NAMALWA (cell line): ENCODE measurements at regions not wholly inside any gene's neighbourhood (a gene's known extent, or its start where the extent isn't known, plus 50 kb on each side); places are given as distances from the start of the nearest gene placed in this dataset.

Source experiments
- DNase-seq: peaks from one replicate; pipeline ENCODE4 v3.0.0-alpha.2; 2015; ENCODE audit warnings: low spot score

DNA sequence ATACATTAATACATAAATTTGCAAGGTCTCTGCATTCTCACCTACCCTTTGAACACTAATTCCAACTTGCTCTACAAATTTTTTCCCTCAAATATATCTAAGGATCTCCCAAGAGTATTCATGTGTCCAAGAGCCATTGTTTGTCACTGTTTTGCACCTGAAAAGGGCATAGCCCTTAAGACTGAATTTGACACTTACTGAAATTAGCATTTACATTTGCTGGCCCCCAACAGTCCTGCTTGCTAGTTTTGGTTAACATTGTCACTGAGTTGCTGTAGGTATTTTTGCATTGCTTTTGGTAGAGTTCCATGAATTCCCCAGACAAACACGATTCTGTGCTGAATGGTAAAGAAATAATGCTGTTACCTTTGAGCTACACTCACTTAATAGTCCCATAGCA is 57.3 kb downstream of the KCNA4 start:
- DNase-seq, result no peak

- no peak for DNase-seq
Observed at GRCh38 chr11:29957431-29957830, 59.4 kb downstream of the KCNA4 start.

DNA sequence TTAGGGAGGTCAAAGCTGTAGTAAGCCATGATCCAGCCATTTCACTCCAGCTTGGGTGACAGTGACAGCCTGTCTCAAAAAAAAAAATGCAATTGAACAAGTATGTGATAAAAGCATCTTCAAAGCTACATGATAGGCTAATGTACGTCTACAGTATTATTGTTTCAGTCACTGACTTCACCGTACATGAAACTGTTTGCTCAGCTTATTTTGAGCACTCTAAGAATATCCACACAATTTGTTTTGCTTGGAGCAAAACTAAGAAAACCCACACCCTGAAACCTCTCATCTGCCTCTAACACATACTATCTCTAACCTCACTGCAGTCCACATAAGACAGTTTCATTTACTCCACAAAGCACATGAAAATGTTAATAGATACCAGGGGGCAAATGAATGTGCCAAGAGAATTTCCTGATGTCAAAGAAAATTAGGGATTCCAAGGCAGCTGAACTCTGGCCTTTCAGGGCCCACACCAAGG is 60.7 kb downstream of the KCNA4 start:
- no peak for DNase-seq

DNA sequence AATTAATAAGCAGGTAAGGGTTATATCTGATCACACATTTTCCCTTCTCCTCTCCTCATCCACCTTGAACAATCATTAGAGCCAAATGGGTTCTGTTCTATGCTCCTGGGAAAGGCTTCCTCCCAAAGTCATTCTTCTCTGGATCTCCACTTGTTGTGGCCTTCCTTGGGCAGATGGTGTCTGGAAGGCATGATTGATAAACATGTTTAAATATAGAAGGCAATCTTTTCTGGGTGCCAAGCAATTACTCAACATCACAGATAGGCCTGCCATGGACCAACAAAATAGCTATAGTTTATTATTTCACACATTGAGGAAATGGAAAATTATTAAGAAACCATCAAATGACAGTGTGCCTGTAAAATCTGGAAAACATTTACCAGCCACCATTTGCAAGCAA is 73.5 kb downstream of the KCNA4 start:
- DNase-seq, result no peak

- no peak for DNase-seq
Observed at GRCh38 chr11:29937526-29937925, 79.3 kb downstream of the KCNA4 start.

GRCh38 chr11:29934115-29934638 is 82.7 kb downstream of the KCNA4 start:
- DNase-seq, result no peak

- DNase-seq, result no peak
Observed at GRCh38 chr11:29916040-29916439, 100.8 kb downstream of the KCNA4 start.

DNA sequence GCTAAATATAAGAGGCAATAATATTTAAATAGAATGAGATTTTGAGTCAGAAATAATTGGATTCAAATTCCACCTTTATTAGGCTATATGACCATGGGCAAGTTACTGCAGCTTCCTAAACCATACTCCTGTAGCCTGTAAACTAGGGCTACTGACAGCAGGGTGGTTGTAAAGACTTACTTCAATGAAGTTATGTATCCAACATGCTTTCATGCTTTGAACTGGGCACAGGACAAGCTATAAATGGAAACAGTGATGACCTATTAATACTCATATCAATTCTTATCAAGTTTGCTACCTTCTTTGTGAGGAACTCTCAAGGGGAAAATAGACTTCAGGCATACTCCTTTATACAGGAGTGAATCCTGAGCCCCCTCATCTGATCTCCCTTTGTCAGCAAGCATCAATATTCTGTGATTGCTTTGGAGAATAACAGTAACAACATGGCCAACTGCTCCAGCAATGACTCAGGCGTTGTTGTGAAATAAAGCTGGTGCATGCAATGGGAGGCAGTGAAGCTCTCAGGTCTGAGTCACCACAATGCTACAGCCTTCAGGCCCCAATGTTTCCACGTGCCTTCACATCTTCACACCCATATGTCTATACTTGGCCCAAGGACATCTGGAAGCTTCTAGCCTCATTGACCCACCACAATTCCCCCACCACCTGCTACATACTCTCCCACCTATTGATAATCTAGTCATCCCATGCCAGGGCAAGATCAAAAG is 102.5 kb downstream of the KCNA4 start:
- DNase-seq, result no peak

DNA sequence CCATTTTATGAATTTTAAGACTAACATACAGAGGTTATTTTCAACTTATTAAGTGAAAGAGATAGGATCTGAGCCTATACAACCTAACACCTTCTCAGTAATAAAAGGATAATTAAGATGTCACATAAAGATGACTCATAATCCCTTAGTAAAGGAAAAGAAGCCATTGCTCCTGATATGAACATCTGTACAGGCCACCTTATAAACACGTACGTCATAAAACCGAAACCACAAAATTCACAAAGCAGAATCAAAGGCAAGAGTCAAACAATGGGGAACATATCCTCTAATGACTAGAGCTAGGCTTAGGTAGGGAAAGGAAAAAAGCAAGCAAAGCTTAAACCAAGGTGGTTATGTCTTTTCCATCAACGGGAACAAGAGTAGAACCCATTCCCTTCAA is 103.5 kb downstream of the KCNA4 start:
- DNase-seq, result no peak

GRCh38 chr11:29900382-29900781 is 116.4 kb downstream of the KCNA4 start:
- no peak for DNase-seq

DNA sequence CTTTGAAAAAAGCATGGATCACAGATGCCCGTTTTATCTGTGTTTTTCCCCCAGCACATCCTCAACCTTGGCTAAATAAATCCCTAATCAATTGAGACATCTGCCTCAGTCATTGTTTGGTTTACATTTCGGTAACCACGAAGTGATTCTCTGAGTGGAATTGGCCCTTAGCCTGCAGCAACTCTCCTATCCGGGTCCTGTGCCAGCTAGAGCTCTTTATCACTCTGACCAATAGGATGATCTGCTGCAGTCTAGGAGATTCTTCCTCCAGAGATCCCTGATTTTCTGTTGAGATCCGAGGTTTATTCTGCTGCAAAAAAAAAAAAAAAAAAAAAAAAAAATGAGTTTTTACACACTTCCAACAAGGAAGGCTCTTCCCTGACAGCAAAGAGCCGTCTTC is 137.3 kb downstream of the KCNA4 start:
- no peak for DNase-seq

GRCh38 chr11:29876192-29876591 is 140.6 kb downstream of the KCNA4 start:
- DNase-seq, result no peak

DNA sequence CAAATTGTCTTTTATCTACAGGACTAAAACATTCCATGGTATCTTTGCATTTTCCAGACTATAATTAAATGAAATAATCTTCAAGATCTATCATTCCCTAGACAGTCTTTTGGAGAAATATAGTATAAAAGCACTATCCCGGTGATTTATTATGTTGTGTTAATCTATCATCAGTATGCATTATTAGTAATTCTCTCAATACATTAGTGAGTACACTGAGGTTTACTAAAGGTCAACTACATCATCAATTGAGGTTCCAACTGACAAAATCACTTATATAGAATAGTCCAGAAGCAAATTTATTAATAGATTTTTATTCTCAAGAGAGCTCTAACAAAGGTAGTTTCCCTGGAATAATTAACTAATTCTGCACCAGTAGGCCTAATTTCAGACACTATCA is 169.6 kb downstream of the KCNA4 start:
- no peak for DNase-seq

- DNase-seq, result no peak
Observed at GRCh38 chr11:29844701-29845379, 172.0 kb downstream of the KCNA4 start.

DNA sequence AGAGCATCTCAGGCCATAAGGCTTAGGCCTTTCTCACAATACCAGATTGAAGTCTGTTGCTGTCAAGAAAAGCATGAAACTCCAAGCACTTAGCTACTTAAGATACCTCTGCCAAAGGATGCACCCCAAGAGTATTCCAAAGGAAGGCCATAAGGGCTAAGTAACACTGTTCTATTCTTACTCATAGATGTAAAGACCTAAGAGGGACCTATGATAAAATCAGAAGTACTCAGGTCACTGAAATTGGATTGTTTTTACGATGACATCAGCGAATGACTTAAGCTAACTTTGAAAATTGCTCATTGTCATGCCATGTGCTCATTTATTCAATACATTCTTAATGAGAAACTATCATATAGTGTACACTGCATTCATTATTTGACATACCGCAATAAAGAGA is 172.8 kb downstream of the KCNA4 start:
- no peak for DNase-seq

GRCh38 chr11:29842061-29842460 is 174.8 kb downstream of the KCNA4 start:
- no peak for DNase-seq

DNA sequence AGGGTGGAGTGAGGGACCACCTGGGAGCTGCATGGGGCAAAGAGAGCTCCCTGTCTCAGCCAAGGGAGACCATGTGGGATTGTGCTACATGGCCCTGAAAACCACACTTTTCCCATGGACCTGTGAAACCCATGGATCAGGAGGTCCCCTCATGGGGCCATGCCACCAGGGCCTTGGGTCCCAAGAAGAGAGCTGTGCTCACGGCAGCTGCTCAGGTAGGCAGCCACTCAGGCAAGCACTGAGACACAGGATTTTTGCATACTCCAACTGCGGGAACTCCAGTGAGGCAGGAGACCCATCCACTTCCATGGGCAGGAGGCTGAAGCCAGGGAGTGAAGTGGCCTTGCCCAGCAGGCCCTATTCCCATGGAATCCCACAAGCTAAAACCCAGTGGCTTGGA is 190.0 kb downstream of the KCNA4 start:
- no peak for DNase-seq

DNA sequence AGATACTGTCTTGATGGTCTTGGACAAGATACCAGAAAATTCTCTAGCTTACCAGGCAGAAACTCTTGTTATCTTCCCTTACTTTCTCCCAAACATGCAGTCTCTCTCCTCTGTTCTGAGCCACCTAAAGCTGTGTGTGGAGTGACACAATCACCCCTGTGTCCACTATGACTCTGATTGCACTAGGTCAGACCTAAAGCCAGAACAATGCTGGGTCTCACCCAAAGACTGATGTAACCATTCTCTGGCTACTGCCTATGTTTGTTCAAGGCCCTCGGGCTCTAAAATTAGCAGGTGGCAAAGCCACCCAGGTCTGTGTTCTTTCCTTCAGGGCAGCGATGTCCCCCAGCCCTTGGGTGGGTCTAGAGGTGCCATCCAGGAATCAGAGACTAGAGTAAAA is 200.5 kb downstream of the KCNA4 start:
- DNase-seq, result no peak

DNA sequence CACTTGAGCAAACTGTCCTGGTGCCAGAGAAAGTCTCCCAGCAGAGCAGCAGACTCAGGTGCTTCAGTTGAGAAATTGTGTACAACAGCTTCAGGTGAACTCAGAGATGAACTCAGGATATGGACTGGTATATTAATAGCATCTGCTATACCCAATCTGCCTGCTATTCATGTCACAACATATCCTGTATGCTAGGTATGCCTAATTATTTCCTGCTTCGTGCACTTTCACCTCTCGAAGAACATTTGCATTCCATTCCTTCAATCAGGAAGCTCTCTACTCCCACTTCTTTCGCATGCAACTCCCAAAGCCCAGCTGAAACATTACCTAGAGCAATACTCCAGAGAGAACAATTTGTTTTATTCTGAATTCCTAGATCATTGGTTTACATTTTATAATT is 207.7 kb downstream of the KCNA4 start:
- DNase-seq, result no peak

DNA sequence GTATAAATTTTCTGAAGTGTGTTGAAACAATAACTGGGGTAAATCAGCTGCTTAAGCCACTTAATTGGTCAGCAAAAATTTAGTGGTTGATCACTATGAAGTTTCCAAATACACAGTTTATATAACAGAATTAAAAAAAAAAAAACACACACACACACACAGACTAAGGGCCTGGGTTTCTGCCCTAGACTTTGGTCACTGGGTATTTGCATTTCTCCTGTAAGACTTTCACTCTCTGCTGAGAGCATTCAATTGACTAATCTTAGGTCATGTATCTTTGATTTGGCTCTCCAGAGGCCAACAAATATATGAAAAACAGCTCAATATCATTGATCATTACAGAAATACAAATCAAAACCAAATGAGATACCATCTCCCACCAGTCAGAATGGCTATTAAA is 214.3 kb downstream of the KCNA4 start:
- no peak for DNase-seq

- DNase-seq, result no peak
Observed at GRCh38 chr11:29801561-29801960, 215.3 kb downstream of the KCNA4 start.

DNA sequence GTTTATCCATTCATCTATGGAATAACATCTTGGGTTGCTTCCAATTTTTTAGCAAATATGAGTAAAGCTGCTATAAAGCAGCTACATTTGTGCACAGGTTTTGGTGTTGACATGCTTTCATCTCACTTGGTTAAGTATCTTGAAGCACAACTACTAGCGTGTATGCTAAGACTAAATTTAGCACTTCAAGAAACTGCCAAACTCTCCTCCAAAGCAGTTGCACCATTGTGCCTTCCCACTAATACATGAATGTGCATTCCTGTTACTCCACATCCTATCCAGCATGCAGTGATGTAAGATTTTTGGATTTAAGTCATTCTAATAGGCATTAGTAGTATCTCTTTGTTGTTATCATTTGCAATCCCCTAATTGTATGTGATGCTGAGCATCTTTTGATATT is 230.7 kb downstream of the KCNA4 start:
- DNase-seq, result no peak

- DNase-seq, result no peak
Observed at GRCh38 chr11:29783506-29783905, 233.3 kb downstream of the KCNA4 start.

DNA sequence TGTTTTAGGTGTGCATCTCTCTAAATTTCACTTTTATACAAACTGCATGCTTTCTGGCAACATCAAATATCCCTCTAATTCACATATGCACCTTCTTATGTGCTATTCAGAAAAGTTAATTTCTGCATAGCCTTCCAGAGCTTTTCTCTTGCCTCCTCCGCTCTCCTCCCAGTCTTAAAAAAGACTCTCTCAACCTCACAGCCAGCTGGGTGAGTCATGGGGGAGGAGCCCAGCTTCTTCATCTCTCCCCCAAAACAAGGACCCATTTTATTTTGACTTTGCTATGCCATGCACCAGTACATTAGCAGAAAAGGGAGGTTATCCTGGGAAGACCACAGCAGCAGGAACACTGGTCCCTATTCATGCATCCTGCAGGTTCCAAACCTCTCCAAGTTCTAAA is 234.4 kb downstream of the KCNA4 start:
- no peak for DNase-seq
